ENCODE measurements at regions not wholly inside any gene's neighbourhood (a gene's known extent, or its start where the extent isn't known, plus 50 kb on each side); places are given as distances from the start of the nearest gene placed in this dataset.

DNA sequence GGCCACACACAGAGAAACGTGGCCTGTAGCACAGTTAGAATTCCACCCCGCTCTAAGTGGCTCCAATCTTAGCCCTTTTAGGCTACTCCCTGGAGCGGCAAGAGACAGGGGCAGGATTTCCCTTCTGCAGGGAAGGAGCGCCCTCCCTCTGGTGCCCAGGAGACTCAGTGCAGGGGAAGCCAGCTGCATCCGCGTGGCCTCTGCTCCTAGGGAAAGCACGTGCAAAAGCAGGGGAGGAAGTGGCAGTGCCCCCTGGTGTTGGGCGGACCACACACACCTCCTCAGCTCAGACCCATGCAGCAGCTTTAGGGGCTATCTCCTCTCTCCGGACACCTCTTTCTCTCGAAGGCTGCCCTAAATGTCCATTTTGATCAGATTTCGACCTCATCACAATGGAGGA is 50.0 kb downstream of the SPRING1 start:
- H3K4me3 ChIP-seq, result no peak overlapping the region
- no peaks in the 10 kb centered on the region for H3K27me3 ChIP-seq
- H3K36me3 ChIP-seq, result no peaks in the 10 kb centered on the region
- no peak overlapping the region for H3K27ac ChIP-seq
- no peaks in the 10 kb centered on the region for H3K9me3 ChIP-seq
- peaks cover 0 to 2% of the 10 kb centered on the region in 2 donors for H3K4me1 ChIP-seq
- DNase-seq (ENCODE audit: low spot score), result no peak
- TF ChIP-seq, protein P1, sequence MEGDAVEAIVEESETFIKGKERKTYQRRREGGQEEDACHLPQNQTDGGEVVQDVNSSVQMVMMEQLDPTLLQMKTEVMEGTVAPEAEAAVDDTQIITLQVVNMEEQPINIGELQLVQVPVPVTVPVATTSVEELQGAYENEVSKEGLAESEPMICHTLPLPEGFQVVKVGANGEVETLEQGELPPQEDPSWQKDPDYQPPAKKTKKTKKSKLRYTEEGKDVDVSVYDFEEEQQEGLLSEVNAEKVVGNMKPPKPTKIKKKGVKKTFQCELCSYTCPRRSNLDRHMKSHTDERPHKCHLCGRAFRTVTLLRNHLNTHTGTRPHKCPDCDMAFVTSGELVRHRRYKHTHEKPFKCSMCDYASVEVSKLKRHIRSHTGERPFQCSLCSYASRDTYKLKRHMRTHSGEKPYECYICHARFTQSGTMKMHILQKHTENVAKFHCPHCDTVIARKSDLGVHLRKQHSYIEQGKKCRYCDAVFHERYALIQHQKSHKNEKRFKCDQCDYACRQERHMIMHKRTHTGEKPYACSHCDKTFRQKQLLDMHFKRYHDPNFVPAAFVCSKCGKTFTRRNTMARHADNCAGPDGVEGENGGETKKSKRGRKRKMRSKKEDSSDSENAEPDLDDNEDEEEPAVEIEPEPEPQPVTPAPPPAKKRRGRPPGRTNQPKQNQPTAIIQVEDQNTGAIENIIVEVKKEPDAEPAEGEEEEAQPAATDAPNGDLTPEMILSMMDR (IDR thresholded peaks at IDR 0.05), result peak in 1 of 2 donors; percentile 64

DNA sequence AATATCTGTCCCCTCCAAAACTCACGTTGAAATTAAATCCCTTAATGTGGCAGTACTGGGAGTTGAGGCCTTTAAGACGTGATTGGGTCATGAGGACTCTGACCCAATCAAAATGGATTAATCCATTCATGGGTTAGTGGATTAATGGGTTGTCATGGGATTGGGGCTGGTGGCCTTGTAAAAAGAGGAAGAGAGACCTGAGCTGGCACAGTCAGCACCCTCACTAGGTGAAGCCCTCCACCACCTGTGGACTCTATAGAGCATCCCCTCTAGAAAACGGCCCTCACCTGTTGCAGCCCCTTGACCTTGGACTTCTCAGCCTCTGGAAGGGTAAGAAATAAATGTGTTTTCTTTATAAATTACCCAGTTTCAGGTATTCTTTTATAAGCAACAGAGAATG is 53.0 kb downstream of the SPRING1 start:
- Histone ChIP-seq H3K4me1 (no peaks in the 10 kb centered on the region), H3K9me3 (no peaks in the 10 kb centered on the region), H3K27ac (no peak overlapping the region), H3K27me3 (no peaks in the 10 kb centered on the region), H3K4me3 (no peak overlapping the region), H3K36me3 (no peaks in the 10 kb centered on the region)
- TF ChIP-seq, protein P1 (IDR thresholded peaks at IDR 0.05), result no peak
- DNase-seq (ENCODE audit: low spot score), result no peak

DNA sequence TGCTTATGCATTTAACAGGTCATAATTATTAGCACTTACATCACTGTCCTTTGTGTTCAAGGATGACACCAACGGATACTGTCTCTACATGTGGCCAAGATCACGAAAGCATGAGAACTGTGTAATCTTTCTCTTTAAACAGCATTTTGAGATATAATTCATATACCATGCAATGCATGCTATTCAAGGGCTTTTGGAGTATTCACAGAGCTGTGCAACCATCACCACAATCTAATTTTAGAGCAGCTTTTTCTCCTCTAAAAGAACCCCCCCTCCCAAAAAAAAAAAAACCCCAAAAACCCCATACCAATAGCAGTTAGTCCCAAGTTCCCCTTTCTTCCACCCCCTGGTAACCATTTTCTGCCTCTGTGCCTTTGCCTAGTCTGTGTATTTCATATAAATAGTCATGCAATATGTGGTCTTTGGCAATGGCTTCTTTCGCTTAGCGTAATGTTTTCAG is 60.6 kb downstream of the SPRING1 start:
- no peak overlapping the region for H3K4me3 ChIP-seq
- no peaks in the 10 kb centered on the region for H3K9me3 ChIP-seq
- H3K36me3 ChIP-seq, result no peaks in the 10 kb centered on the region
- no peaks in the 10 kb centered on the region for H3K27me3 ChIP-seq
- TF ChIP-seq, protein P1 (IDR thresholded peaks at IDR 0.05), result no peak
- H3K27ac ChIP-seq, result no peak overlapping the region
- H3K4me1 ChIP-seq, result peaks cover 0 to 18% of the 10 kb centered on the region in 2 donors
- no peak for DNase-seq (ENCODE audit: low spot score)

DNA sequence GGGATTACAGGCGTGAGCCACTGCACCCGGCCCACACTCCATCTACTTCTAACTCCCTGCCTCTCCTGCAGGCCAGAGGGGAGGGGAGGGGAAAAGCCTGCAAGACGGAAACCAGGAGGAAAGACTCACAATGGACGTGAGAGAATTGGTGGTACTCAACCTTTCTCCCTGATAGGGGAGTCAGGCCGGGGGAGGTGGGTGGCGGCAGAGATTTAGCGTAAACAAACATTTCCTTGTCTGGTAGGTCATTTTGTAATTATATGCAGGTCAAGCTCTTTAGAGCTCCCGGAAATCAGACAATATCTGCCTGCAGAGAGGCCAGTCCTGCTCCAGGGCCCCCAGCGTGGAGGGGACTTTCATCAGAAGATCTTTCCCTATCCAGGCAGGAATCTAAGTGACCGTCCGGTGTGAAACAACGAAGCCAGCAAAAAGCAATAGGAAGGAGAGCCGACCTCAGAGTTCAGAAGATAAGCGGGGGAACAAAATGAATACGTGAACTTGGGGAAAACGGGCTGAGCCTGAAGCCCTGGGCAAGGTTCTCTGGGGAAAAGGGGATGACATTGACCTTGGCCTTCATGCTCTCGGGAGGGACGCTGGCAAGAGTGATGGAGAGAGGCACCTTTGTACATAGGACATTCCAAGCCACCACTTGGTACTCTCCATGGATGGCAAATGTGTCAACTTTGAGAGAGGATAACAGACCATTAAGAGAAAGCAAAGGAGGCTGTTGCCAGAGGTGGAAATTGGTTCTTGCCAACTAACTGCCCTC is 62.3 kb downstream of the SPRING1 start:
- TF ChIP-seq, protein P1 (IDR thresholded peaks at IDR 0.05), result no peak
- H3K36me3 ChIP-seq, result no peaks in the 10 kb centered on the region
- H3K9me3 ChIP-seq, result no peaks in the 10 kb centered on the region
- DNase-seq (ENCODE audit: low spot score), result no peak
- no peaks in the 10 kb centered on the region for H3K27me3 ChIP-seq
- H3K4me3 ChIP-seq, result no peak overlapping the region
- peak overlapping the region in 1 of 2 donors; percentile 29 for H3K27ac ChIP-seq
- peaks cover 0 to 18% of the 10 kb centered on the region in 2 donors for H3K4me1 ChIP-seq

DNA sequence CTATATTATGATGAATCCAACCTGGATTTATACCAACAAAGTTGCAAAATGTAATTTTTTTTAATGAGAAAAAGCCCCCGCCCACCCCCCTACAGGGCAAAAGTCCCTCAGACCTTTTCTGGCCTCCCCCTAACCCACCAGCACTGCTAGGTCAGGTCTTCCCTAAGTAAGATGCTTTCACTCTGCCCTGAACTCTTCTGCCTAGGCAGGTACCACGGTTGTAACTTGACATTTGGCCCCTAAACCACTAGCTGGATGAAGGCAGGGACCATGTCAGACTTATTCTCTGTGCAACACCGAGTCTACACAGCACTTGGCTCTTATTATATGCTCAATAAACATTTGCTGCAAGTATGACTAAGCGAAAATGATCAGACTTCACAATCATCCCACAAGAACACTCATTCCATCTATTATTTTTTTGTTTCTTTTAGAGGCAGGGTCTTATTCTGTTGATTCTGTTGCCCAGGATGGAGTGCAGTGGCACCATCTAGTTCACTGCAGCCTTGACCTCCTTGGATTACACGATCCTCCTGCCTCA is 63.2 kb downstream of the SPRING1 start:
- peaks cover 0 to 18% of the 10 kb centered on the region in 2 donors for H3K4me1 ChIP-seq
- H3K9me3 ChIP-seq, result no peaks in the 10 kb centered on the region
- TF ChIP-seq, protein P1 (IDR thresholded peaks at IDR 0.05), result no peak
- no peaks in the 10 kb centered on the region for H3K27me3 ChIP-seq
- no peaks in the 10 kb centered on the region for H3K36me3 ChIP-seq
- peak overlapping the region in 1 of 2 donors; percentile 29 for H3K27ac ChIP-seq
- H3K4me3 ChIP-seq, result no peak overlapping the region
- no peak for DNase-seq (ENCODE audit: low spot score)
